H1 (cell line): ENCODE measurements at regions not wholly inside any gene's neighbourhood (a gene's known extent, or its start where the extent isn't known, plus 50 kb on each side); places are given as distances from the start of the nearest gene placed in this dataset.
A peak's percentile ranks its signal among the peaks of the same experiment; 100 is the strongest.

Experiments used
- CTCF ChIA-PET: fragments of 300-600 bp; sonication (Branson Sonifier 250); formaldehyde crosslinking; loops from one replicate; lab custom pipeline; 2021; ENCODE audit not compliant: partially characterized antibody; lab: Charles Lee
- POLR2A ChIA-PET: fragments of 300-600 bp; sonication (Branson Sonifier 250); formaldehyde crosslinking; loops from one replicate; lab custom pipeline; 2021; ENCODE audit warnings: inconsistent platforms; ENCODE audit not compliant: partially characterized antibody; lab: Charles Lee
- DNase-seq, 2 experiments: peaks; one replicate each; pipeline versions ENCODE4 v3.0.0 to v3.0.0-alpha.2; 2010 to 2022; ENCODE audit warnings: low spot score in 2 of 2, low read depth in 1 of 2, mixed read lengths in 1 of 2
- FAIRE-seq: peaks from 2 replicates; lab custom pipeline; 2011; peaks lifted over from hg19 to GRCh38; lab: Jason Lieb, UNC
- H2AFZ ChIP-seq: 2 replicates; pipeline ENCODE4 v1.8.1; 2012; ENCODE audit warnings: low read length, inconsistent platforms
- H2AK5ac ChIP-seq: 2 replicates; pipeline ENCODE4 v1.6.1; 2013; ENCODE audit warnings: low read depth, low read length
- H2BK120ac ChIP-seq: replicated peaks from 2 replicates; pipeline ENCODE3; 2013; ENCODE audit warnings: low read depth, low read length, inconsistent platforms
- H2BK12ac ChIP-seq: 2 replicates; pipeline ENCODE4 v1.6.1; 2013; ENCODE audit warnings: low read depth, low read length
- H2BK15ac ChIP-seq: 2 replicates; pipeline ENCODE4 v1.6.1; 2013; ENCODE audit warnings: low read length
- H2BK20ac ChIP-seq: 2 replicates; pipeline ENCODE4 v1.6.1; 2013; ENCODE audit warnings: low read length
- H2BK5ac ChIP-seq: 2 replicates; pipeline ENCODE4 v1.6.1; 2013; ENCODE audit warnings: low read depth, low read length
- H3K14ac ChIP-seq: 2 replicates; pipeline ENCODE4 v1.6.1; 2013; ENCODE audit warnings: inconsistent platforms; ENCODE audit not compliant: insufficient read length
- H3K18ac ChIP-seq: 2 replicates; pipeline ENCODE4 v1.6.1; 2013; ENCODE audit warnings: low read length; ENCODE audit errors: extremely low read depth
- H3K23ac ChIP-seq: 2 replicates; pipeline ENCODE4 v1.6.1; 2013; ENCODE audit warnings: inconsistent platforms; ENCODE audit not compliant: insufficient read length
- H3K23me2 ChIP-seq: 2 replicates; pipeline ENCODE4 v1.6.1; 2013; ENCODE audit warnings: low read depth, low read length
- H3K27ac ChIP-seq: 2 replicates; pipeline ENCODE4 v1.6.1; 2011; ENCODE audit warnings: low read depth, low read length, inconsistent platforms
- H3K27me3 ChIP-seq, 4 experiments: replicated peaks in 1 of 4; 1 replicate in 1 of 4; 2 replicates in 3 of 4; pipeline versions ENCODE4 v1.6.1 to v1.8.1; 2011 to 2013; ENCODE audit warnings: low read length in 3 of 4, mild to moderate bottlenecking in 3 of 4, inconsistent platforms in 2 of 4, mixed read lengths in 2 of 4, moderate library complexity in 1 of 4; ENCODE audit not compliant: control insufficient read depth in 3 of 4, insufficient read depth in 3 of 4; ENCODE audit errors: extremely low read depth in 1 of 4
- H3K36me3 ChIP-seq, 4 experiments: 2 replicates each; pipeline versions ENCODE4 v1.6.1 to v1.8.1; 2011 to 2013; ENCODE audit warnings: mild to moderate bottlenecking in 4 of 4, low read length in 3 of 4, moderate library complexity in 2 of 4, control low read depth in 1 of 4, inconsistent platforms in 1 of 4; ENCODE audit not compliant: insufficient read depth in 4 of 4, control insufficient read depth in 2 of 4
- H3K4ac ChIP-seq: replicated peaks from 2 replicates; pipeline ENCODE3; 2013; ENCODE audit warnings: low read length, low read depth, mixed read lengths, inconsistent platforms; ENCODE audit not compliant: insufficient read length
- H3K4me1 ChIP-seq, 4 experiments: replicated peaks in 1 of 4; 1 replicate in 1 of 4; 2 replicates in 3 of 4; pipeline versions ENCODE4 v1.6.1 to v1.8.1; 2011 to 2013; ENCODE audit warnings: low read length in 3 of 4, inconsistent platforms in 2 of 4, mixed read lengths in 1 of 4; ENCODE audit not compliant: insufficient read depth in 4 of 4, control insufficient read depth in 3 of 4
- H3K4me2 ChIP-seq, 2 experiments: 2 replicates each; pipeline versions ENCODE4 v1.6.1 to v1.8.1; 2011 to 2013; ENCODE audit warnings: low read depth in 2 of 2, low read length in 2 of 2, control low read depth in 1 of 2, inconsistent platforms in 1 of 2, mild to moderate bottlenecking in 1 of 2; ENCODE audit not compliant: insufficient read depth in 1 of 2
- H3K4me3 ChIP-seq, 4 experiments: fragments of 200-600, 300-600 bp in 1 of 4; sonication (generic), shearing (Covaris generic), sonication (Bioruptor Twin) in 1 of 4; 2 replicates each; pipeline versions ENCODE4 v1.5.1 to v1.8.1; 2011 to 2016; ENCODE audit warnings: low read length in 4 of 4, low read depth in 3 of 4, control low read depth in 2 of 4, inconsistent platforms in 2 of 4, mild to moderate bottlenecking in 2 of 4, mixed read lengths in 1 of 4, moderate library complexity in 1 of 4; ENCODE audit not compliant: insufficient read depth in 2 of 4; ENCODE audit errors: extremely low read depth in 1 of 4
- H3K56ac ChIP-seq: replicated peaks from 2 replicates; pipeline ENCODE3; 2013; ENCODE audit warnings: low read depth, mild to moderate bottlenecking, mixed read lengths, low read length, inconsistent platforms; ENCODE audit not compliant: insufficient read length
- H3K79me1 ChIP-seq: 2 replicates; pipeline ENCODE4 v1.6.1; 2013; ENCODE audit warnings: low read depth, low read length, control low read depth
- H3K79me2 ChIP-seq, 2 experiments: 2 replicates each; pipeline versions ENCODE4 v1.6.1 to v1.8.1; 2012 to 2013; ENCODE audit warnings: low read length in 2 of 2, mild to moderate bottlenecking in 2 of 2, inconsistent platforms in 1 of 2; ENCODE audit not compliant: insufficient read depth in 2 of 2, control insufficient read depth in 1 of 2
- H3K9ac ChIP-seq, 4 experiments: replicated peaks in 1 of 4; 1 replicate in 1 of 4; 2 replicates in 3 of 4; pipeline versions ENCODE4 v1.6.1 to v1.8.1; 2011 to 2013; ENCODE audit warnings: low read depth in 3 of 4, low read length in 3 of 4, control low read depth in 2 of 4, mild to moderate bottlenecking in 2 of 4, moderate library complexity in 2 of 4, inconsistent platforms in 1 of 4; ENCODE audit errors: extremely low read depth in 1 of 4
- H3K9me3 ChIP-seq, 2 experiments: 2 replicates each; pipeline versions ENCODE4 v1.6.1 to v1.8.1; 2012 to 2013; ENCODE audit warnings: mild to moderate bottlenecking in 2 of 2, moderate library complexity in 2 of 2, control low read depth in 1 of 2, inconsistent platforms in 1 of 2, low read depth in 1 of 2, low read length in 1 of 2, mixed read lengths in 1 of 2; ENCODE audit not compliant: insufficient read depth in 2 of 2
- H4K20me1 ChIP-seq, 2 experiments: replicated peaks in 1 of 2; 2 replicates each; pipeline versions ENCODE3 to v1.8.1; 2011 to 2013; ENCODE audit warnings: inconsistent platforms in 2 of 2, low read length in 2 of 2, mild to moderate bottlenecking in 1 of 2; ENCODE audit not compliant: insufficient read depth in 2 of 2, control insufficient read depth in 1 of 2
- H4K5ac ChIP-seq: 2 replicates; pipeline ENCODE4 v1.6.1; 2013; ENCODE audit warnings: low read length, low read depth, mixed read lengths, inconsistent platforms; ENCODE audit not compliant: insufficient read length
- H4K8ac ChIP-seq: 2 replicates; pipeline ENCODE4 v1.8.0; 2013; ENCODE audit warnings: mild to moderate bottlenecking, moderate library complexity, low read length, inconsistent platforms; ENCODE audit not compliant: insufficient read depth; ENCODE audit errors: extremely low read depth
- H4K91ac ChIP-seq: replicated peaks from 2 replicates; pipeline ENCODE3; 2013; ENCODE audit warnings: low read length, mixed read lengths, inconsistent platforms; ENCODE audit not compliant: insufficient read length
- BCL11A ChIP-seq, 2 experiments: IDR thresholded peaks; one replicate each; pipeline ENCODE4 v1.6.1; 2011; ENCODE audit warnings: low read depth in 2 of 2, low read length in 2 of 2, mild to moderate bottlenecking in 2 of 2
- EZH2 ChIP-seq: fragments of 200-600 bp; sonication (generic); IDR thresholded peaks from 2 replicates; pipeline ENCODE4 v1.7.1; 2012; ENCODE audit warnings: low read depth, mild to moderate bottlenecking, moderate library complexity, low read length, inconsistent platforms; ENCODE audit not compliant: severe bottlenecking
- GABPA ChIP-seq: IDR thresholded peaks from 2 replicates; pipeline ENCODE4 v1.6.1; 2011; ENCODE audit warnings: mild to moderate bottlenecking, low read length, moderate library complexity, borderline replicate concordance; ENCODE audit not compliant: insufficient read depth
- KDM1A ChIP-seq: fragments of 200-600, 300-600 bp; sonication (generic); IDR thresholded peaks from 2 replicates; pipeline ENCODE4 v1.7.1; 2016; ENCODE audit warnings: mild to moderate bottlenecking, low read length, borderline replicate concordance
- RFX5 ChIP-seq: IDR thresholded peaks from 2 replicates; pipeline ENCODE4 v1.6.1; 2011; ENCODE audit warnings: low read depth, low read length, improper control_type of control experiment, borderline replicate concordance
- RNF2 ChIP-seq: fragments of 200-900, 300-1000 bp; sonication (generic); IDR thresholded peaks from 2 replicates; pipeline ENCODE4 v1.7.1; 2016; ENCODE audit warnings: borderline replicate concordance, low read depth, mild to moderate bottlenecking, antibody characterized with exemption, low read length; ENCODE audit not compliant: poor library complexity, severe bottlenecking; ENCODE audit errors: missing control alignments
- SIRT6 ChIP-seq: IDR thresholded peaks from one replicate; pipeline ENCODE4 v1.7.1; 2012; ENCODE audit warnings: low read length, inconsistent platforms
- TAF7 ChIP-seq: optimal IDR thresholded peaks from 2 replicates; pipeline ENCODE3; 2011; ENCODE audit warnings: low read depth, mild to moderate bottlenecking, inconsistent platforms, low read length, moderate library complexity, borderline replicate concordance
- TCF12 ChIP-seq: IDR thresholded peaks from 2 replicates; pipeline ENCODE4 v1.6.1; 2011; ENCODE audit warnings: low read depth, mild to moderate bottlenecking, low read length
- WGBS, 2 experiments: shearing (Covaris generic) in 1 of 2; methylation state at CpG; one replicate each; pipeline versions ENCODE4 v1.1.6 to v1.1.7; 2013 to 2015; ENCODE audit warnings: low lambda C conversion rate in 2 of 2, mixed read lengths in 2 of 2, inconsistent platforms in 1 of 2, low coverage in 1 of 2, missing lambda C conversion rate in 1 of 2; ENCODE audit not compliant: insufficient replicate concordance in 2 of 2, insufficient coverage in 1 of 2, insufficient read length in 1 of 2; ENCODE audit errors: extremely low coverage in 1 of 2, missing lambda C conversion rate in 1 of 2; 5-methylcytosine and 5-hydroxymethylcytosine counted together
- TF ChIP-seq, protein P1 (sequence below): IDR thresholded peaks from 2 replicates; pipeline ENCODE4 v1.6.1; 2011; ENCODE audit warnings: low read length, improper control_type of control experiment
- TF ChIP-seq, protein P2 (sequence below): IDR thresholded peaks from 2 replicates; pipeline ENCODE4 v1.6.1; 2012; ENCODE audit warnings: low read length, inconsistent platforms

DNA sequence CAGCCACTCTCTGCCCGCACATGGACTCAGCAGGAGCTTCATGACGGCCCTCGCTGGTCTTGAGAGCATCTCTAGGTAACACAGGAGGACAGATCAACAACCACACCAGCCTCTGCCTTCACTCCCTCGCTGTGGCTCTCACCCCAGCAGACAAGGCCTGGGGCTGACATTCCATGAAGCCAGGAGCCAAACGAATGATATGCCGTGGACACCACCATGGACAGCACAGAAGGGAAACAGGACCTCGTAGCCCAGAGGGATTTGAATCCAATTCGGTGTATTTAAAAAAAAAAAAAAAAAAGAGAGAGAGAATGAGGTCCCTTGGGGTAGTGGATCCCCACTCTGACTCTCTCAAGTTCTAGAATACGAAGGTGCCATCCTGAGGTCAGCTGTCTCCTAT, 385.5 kb downstream of the SHANK2 start:
- Histone ChIP-seq H3K36me3 (no peaks in the 10 kb centered on the region), H3K23me2 (0 out of 2 replicates have a peak, but pooled peaks cover 1% of the 10 kb centered on the region), H2BK15ac (no peak overlapping the region), H4K8ac (no peak overlapping the region), H4K91ac (no peak overlapping the region), H3K4me1 (peaks cover under 1 to 4% (median 2%) of the 10 kb centered on the region in 4 experiments; a peak in 6 of 7 replicates), H3K14ac (no peak overlapping the region), H3K18ac (no peak overlapping the region), H3K79me1 (no peaks in the 10 kb centered on the region; the same call in none of the 2 replicates), H3K4me3 (no peak overlapping the region), H2BK12ac (no peak overlapping the region), H4K20me1 (peaks cover 2 to 4% of the 10 kb centered on the region in 2 experiments), H2AFZ (no peak overlapping the region), H3K4ac (no peak overlapping the region), H3K9me3 (no peaks in the 10 kb centered on the region), H2BK5ac (no peak overlapping the region), H3K79me2 (no peaks in the 10 kb centered on the region), H2BK120ac (no peak overlapping the region), H4K5ac (no peak overlapping the region), H3K56ac (no peak overlapping the region), H3K23ac (no peak overlapping the region), H3K27me3 (no peaks in the 10 kb centered on the region), H3K9ac (no peak overlapping the region), H2AK5ac (0 out of 2 replicates have a peak overlapping the region, but pooled peaks have one; percentile 39), H3K27ac (no peak overlapping the region), H2BK20ac (no peak overlapping the region), H3K4me2 (no peak overlapping the region)
- FAIRE-seq, result no peak
- ChIA-PET POLR2A (no interaction called here), CTCF (interaction anchor here (0.7 to 1.8 kb wide), 5 partner anchors 13 to 418 kb away, joined by 3 to 9 read pairs (median 3); no protein-coding TSS in a partner anchor)
- DNase-seq, result no peak
- WGBS, 2 experiments, result 85% methylated on average over 8 of the region's 9 CpGs; no CpG with 5 or more reads in 1 of the 2 experiments
- no peak for TF ChIP-seq BCL11A (IDR thresholded peaks at IDR 0.05; ENCODE audit: low read depth in 2 of 2, low read length in 2 of 2)
- TF ChIP-seq TCF12, result no peak
- TF ChIP-seq, protein P1, sequence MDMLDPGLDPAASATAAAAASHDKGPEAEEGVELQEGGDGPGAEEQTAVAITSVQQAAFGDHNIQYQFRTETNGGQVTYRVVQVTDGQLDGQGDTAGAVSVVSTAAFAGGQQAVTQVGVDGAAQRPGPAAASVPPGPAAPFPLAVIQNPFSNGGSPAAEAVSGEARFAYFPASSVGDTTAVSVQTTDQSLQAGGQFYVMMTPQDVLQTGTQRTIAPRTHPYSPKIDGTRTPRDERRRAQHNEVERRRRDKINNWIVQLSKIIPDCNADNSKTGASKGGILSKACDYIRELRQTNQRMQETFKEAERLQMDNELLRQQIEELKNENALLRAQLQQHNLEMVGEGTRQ, result no peak
- no peak for TF ChIP-seq RFX5
- TF ChIP-seq GABPA, result no peak
- no peak for TF ChIP-seq EZH2
- TF ChIP-seq, protein P2, sequence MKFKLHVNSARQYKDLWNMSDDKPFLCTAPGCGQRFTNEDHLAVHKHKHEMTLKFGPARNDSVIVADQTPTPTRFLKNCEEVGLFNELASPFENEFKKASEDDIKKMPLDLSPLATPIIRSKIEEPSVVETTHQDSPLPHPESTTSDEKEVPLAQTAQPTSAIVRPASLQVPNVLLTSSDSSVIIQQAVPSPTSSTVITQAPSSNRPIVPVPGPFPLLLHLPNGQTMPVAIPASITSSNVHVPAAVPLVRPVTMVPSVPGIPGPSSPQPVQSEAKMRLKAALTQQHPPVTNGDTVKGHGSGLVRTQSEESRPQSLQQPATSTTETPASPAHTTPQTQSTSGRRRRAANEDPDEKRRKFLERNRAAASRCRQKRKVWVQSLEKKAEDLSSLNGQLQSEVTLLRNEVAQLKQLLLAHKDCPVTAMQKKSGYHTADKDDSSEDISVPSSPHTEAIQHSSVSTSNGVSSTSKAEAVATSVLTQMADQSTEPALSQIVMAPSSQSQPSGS, result no peak
- no peak for TF ChIP-seq KDM1A
- TF ChIP-seq TAF7, result no peak
- no peak for TF ChIP-seq RNF2
- TF ChIP-seq SIRT6, result no peak
